IPS-NIHi11 (cell line): ENCODE measurements at regions not wholly inside any gene's neighbourhood (a gene's known extent, or its start where the extent isn't known, plus 50 kb on each side); places are given as distances from the start of the nearest gene placed in this dataset.
"Not testable (repeated sequence)": the region's sequence is repeated elsewhere in the genome, so short reads cannot be mapped to it uniquely, and the experiment has no call there.

Experiments
- DNase-seq: peaks from one replicate; pipeline ENCODE4 v3.0.0; 2012; ENCODE audit warnings: mixed read lengths, low spot score

DNA sequence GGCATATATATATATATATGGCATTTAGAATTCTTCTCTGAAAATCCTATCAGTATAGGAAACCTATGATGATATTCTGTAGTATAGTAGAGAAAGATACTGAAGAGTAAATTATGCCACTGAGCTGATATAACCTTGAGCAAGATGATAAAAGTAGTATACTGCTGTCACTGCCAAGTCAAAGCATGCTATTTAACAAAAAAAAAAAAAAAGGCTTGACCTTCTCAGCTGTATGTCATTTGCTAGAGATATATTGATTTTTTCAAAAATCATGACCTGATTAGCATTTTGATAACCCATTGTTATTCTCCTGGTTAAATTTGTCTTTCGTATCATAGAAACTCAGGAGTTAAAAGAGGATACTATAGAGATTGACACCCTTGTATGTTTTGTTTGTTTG, 299.4 kb downstream of the ADAMTS20 start:
- no peak for DNase-seq

DNA sequence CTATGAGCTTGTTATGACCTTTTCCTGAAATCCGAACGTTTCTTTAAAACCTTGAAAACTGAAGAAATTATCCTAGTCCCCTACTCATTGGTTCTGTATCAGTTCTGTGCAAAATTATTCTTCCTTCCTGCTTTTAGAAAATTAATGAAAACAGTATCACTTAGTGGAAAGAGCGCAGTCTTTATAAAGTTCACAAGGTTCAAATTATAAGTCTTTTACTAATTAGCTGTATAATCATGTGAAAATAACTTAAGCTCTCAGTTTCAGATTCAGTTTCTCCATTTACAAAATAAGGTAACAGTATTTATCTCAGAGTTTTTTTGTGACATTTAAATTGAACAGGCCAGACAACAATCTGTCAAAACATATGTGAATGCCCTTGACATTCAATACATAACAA, 306.1 kb downstream of the ADAMTS20 start:
- DNase-seq, result no peak

DNA sequence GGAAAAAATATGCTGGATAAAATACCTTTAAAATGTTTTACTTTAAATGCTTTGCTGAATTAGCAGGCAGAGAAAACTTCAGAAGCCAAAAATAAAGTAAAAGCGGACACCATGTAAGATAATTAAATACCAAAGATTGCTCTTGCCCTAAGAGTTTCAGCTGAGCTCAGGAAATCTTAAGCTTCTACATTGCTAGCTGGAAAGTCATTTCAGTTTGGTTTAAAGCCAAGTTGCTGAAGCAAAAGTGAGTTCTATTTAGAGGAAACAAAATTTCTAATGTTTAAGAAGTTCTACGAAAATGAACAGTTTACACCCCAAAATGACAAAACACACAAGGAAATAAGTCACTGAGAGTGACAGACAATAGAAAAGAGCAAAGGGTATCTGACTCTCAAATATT, 310.0 kb downstream of the ADAMTS20 start:
- DNase-seq, result no peak

DNA sequence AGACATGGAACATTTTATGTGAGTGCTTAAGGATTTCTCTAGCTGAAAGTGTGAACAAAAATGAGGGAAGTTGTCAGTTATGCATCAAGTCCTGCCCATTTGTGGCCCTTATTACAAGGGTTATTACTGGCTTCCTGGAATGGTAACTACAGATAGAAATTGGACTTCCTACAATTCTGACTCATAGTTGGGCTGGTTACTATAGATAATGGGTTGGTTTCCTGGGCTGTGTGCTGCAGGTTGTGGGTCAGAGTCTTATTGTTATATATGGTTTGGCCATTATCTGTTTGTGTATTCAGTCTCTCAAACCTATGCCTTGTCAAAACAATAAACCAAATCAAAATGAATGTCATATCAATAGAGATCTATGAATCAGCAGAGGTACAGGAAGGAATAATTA, 313.7 kb downstream of the ADAMTS20 start:
- no peak for DNase-seq

DNA sequence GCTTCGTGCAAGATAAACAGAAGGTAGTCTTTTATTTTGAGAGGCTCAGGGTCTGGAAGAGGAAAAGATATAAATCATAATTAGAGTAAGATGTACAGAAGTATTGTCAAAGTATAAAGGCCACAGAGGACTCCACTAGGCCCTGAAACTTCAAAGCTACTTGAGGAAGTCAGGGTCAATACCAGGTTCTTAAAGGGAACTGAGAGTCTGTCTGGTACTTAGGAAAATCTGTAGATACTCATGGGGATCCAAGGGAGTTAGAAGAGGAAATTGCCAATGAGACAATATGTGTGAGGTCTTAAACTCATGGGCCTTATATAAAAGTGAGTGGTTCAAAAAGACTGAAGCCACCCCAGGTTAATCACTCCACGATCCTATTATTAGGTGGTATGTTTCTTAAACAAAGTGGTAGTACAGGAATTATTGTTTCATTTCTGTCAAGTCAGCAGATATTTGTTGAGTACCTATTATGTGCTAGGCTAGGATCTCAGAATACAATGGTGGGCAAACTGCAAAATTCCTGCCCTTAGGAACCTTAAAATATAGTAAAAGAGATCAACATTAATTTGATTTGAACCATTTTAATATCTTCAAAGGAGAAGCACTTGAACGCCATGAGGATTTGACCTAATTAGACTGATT, 314.6 kb downstream of the ADAMTS20 start:
- no peak for DNase-seq

DNA sequence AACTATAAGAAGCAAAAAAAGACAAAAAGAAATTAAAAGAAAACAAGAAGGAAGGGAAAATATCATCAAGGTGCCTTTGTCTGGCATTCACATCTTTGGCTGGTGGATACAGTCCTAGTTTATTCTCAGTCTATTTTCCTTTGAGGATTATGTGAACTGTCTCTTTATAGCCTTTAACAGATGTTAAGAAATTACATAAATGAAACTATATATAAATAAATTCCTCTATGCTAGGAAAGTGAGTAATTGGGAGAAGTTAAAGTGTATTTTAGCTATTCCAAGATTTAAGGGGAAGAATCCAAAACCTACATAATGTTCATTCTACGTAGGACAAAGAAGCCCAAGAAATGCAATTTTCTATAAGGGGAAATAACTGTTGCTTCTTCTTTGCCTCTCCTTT, 316.3 kb downstream of the ADAMTS20 start:
- no peak for DNase-seq

DNA sequence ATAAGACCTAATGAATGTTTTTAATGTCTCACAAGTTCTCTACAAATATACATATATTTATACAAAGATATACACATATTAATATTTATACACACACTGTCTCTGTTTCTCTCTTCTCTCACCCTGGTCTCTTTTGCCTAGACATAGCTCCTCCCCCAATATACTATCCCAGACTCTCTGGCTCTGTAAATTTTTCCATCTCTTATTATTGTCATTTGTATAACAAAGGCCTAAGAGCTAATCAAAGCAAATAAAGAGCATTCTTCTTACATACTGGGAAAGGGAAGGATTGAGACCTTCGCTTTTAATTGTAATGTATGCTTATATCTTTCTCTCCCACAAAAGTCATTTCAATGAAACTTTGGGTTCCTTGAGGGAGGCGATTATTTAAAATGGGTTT, 318.1 kb downstream of the ADAMTS20 start:
- no peak for DNase-seq

DNA sequence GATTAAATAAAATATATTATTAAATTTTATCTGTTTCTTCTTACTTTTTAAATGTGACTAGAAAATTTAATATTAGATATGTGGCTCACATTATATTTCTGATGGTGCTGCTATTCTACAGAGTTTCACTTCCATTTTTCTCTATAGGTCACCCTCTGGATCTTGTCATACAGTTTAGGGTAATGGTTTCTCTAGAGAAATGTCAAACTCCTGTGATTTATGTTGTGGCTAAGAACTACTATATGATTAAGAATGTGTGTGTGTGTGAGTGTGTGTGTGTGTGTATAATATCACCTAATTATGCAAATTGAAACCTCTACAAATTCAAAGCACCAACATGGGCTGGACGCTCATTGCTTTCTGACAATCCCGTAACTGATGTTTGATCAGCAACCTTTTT, 325.9 kb downstream of the ADAMTS20 start:
- no peak for DNase-seq

DNA sequence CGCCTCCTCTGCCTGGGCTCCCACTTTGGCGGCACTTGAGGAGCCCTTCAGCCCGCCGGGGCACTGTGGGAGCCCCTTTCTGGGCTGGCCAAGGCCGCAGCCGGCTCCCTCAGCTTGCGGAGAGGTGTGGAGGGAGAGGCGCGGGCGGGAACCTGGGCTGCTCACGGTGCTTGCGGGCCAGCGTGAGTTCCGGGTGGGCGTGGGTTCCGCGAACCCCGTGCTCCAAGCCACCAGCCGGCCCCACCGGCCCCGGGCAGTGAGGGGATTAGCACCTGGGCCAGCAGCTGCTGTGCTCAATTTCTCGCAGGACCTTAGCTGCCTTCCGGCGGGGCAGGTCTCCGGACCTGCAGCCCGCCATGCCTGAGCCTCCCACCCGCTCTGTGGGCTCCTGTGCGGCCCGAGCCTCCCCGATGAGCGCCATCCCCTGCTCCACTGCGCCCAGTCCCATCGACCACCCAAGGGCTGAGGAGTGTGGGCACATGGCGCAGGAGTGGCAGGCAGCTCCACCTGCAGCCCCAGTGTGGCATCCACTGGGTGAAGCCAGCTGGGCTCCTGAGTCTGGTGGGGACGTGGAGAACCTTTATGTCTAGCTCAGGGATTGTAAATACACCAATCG, 327.7 kb downstream of the ADAMTS20 start:
- DNase-seq, result not testable (repeated sequence)

DNA sequence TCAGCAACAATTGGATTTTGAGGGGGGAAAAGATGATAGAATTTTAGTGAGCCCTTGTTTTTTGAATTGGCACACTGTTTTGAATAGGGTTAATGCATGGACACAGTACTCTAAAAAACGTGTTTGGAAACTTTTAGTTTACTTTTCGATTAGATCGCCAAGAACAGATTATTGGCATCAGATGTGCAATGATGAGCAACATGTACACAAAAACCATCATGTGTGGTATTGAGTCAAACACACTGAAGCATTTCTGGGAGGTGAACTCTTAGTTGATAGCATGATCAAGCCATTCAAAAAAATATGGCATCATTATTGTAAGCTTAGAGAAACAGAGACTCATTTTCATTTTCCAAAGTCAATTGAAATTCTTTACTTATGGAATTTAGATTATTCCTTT, 329.2 kb downstream of the ADAMTS20 start:
- DNase-seq, result no peak

DNA sequence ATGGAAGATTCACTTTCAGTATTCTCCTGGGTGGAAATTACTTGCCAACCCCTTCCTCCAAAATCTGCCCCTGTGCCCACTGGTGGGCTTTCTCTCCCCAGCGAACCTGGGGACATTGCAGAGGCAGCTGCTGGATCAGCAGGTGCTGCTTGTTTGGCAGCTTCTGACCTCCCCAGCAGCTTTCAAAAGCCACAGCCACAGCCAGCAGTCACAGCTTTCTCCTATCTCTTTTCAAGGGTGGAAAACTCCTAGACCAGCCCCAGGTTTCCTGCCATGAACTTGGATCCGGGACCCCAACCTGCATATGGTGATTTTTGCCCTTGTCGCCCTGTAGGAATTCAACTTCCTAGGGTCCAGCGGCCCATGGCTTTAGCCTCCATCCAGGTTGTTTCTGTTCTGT, 330.8 kb downstream of the ADAMTS20 start:
- no peak for DNase-seq

DNA sequence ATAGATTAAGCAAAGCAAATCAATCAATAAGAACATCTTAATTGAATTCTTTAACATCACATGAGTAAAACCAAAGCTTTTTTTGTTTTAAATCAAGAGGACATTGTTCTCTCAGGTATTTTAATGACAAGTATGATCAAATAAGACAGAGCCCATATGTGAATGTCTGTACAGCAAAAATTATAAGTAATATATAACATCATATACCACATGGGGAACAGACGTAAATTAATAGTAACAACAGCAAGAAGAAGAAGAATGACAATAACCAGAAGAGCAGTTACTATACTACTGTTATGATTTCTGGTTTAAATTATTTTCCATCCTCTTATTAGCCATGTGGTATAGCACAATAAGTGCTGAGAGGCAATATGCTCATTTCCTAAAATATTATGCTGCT, 335.5 kb downstream of the ADAMTS20 start:
- no peak for DNase-seq

DNA sequence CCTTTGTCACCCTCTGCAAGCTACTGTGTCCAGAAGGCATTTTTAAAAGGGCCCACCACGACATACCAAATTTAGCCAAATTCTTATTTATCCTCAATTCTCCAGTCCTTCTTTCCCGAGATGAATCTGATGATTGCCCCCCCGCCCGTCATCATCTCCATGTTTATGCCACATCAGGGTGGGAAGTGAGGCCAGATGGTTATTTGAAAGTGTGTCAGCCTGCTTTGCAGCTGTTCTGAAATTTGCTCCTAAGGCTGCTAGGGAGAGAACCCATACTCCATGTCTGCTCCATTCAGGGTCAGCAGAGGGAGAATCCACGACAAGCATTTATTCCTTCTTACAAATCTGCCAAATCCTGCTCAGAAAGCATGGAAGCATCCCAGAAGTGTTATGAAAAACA, 337.8 kb downstream of the ADAMTS20 start:
- DNase-seq, result no peak

DNA sequence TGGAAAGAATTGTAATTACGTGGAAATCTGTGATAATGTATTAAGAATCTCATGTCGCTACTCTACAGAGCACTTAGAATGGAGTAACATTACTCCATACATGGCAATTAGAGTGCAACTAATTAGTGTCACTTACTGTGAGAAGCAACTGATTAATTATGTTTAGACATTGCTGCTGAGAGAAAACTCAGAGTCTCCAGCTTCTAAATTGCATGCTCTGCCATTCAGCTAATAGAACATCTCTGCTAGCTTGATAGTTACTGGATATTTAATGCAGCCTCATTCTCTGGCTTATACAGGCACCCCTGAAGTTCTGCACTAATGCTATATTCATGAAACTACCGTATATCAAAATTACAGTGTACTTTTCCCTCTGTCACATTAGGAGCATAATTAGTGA, 338.4 kb downstream of the ADAMTS20 start:
- DNase-seq, result no peak

DNA sequence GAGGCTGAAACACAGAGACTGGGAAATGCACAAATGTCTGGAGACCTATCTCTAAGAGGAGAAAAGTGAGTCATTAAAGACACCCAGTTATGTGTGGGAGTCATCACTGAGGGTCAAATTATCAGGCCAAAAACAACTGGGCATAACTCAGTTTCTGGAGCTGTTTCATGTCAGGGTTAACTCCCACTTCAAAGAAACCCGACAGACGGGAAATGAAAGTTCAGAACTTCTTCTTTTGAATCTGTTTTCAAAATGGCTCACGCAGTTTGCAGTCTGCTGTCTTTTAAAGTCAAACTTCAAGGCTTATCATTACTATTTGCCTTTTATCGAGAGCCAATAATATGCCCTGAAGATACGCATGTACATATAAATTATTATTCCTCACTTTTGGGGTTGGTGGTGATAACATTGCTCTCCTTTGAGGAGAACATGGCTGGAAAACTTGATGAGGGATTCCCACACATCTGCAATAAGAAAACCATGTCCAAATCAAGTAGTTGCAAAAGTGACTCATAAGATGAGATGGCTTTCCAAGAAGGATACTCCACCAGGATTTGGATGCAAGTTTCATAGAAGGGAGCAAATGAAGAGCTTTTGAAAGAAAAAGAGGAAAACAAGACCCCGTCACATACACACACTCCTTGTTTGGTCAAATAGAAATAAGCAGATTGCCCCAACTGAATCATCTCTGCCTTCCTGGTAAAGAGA, 341.4 kb downstream of the ADAMTS20 start:
- DNase-seq, result no peak

DNA sequence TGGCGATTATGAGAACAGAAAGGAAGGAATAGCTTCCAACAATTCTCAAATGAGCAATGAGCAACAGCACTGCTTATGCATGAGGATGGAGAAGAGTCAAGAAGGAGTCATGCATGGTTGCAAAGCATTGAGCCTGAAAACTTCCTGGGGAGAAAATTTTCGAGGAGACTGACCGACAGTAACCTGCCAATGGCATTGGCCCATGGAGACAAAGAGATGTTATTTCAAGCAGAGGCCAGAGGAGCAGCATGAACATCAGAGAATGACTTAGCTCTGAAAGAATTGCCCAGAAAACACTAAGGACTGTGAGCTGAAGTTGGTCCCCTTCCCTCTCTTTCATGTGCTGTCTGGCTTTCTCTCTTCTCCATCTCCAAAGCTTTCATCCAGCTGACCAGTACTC, 343.4 kb downstream of the ADAMTS20 start:
- DNase-seq, result no peak

DNA sequence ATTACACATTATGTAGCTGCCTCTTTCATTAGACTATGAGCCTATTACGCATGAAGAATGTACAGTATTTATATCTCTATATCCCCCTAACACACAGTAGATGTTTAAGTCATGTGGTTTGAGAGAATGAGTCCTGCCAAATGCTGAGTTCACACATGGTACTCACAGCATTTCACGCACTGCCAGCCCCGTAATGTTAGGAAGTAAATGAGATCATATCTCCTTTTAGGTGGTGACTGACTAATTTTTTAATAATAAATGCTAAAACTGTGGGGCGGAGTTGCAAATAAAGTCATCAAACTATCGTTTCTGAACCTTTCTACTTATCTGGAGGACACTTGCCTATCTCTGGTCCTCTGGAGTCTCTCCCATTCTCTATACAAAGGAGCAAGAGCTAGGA, 343.8 kb downstream of the ADAMTS20 start:
- DNase-seq, result no peak

DNA sequence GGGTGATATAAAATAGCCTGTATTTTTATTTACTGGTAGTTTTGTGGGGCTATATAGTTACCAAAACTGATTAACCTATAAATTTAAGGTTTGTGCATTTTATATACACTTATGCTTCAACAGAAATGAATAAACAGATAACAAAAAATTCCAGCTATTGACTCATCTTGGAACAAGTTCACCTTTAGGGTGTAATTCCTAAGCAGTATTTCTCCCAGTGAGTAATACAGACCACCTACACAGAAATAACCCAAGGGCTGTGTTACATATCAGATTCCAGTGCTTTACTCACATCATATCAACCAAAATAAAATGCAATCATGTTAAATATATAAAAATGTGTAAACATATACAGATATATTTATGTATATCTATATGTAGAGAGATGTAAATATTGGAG, 345.6 kb downstream of the ADAMTS20 start:
- DNase-seq, result no peak

DNA sequence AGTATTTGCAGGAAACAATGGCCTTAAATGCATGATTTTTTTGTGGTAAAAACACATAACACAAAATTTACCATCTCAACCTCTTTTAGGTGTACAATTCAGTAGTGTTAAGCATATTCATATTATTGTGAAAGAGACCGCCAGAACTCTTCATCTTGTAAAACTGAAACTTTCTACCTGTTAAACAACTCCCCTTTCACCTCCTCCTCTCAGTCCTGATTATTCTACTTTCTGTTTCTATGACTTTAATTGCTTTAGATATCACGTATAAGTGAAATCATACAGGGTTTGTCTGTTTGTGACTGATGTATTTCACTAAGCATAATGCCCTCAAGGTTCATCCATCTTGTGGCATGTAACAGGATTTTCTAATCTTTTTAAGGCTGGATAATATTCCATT, 353.4 kb downstream of the ADAMTS20 start:
- DNase-seq, result no peak

DNA sequence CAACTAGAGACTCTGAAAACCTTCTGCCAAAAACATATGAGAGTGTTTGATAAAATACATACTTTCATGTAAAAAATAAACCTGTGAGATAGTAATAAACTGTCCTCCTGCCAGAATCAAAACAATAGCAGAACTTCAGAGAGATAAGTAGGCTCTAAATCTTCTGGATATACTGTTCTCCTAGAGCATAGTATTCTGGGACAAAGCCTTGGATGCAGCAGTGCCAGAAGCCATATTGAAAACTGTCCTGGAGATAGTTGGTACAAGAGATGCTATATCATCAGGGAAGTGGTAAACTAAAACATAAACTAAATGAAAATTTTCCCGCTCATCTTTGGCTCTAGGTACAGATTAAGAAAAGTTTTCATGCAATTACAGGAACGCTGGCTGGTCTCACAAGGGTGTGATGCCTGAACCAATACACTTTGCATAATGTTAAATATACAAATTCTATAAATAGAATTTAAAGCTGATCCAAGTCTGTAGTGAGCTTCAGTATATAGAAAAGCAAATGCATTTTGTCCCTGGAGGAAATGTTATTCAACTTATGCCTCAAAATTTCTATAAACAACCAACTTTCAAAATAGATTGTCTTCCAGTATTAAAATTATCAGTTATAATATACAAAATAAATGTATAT, 355.6 kb downstream of the ADAMTS20 start:
- DNase-seq, result no peak

DNA sequence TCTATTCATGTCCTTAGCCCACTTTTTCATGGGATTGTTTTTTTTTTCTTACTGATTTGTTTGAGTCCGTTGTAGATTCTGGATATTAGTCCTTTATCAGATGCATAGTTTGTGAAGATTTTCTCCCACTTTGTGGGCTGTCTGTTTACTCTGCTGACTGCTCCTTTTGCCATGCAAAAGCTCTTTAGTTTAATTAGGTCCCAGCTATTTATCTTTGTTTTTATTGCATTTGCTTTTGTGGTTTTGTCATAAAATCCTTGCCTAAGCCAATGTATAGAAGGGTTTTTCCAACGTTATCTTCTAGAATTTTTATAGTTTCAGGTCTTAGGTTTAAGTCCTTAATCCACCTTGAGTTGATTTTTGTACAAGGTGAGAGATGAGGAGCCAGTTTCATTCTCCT, 358.9 kb downstream of the ADAMTS20 start:
- not testable (repeated sequence) for DNase-seq

DNA sequence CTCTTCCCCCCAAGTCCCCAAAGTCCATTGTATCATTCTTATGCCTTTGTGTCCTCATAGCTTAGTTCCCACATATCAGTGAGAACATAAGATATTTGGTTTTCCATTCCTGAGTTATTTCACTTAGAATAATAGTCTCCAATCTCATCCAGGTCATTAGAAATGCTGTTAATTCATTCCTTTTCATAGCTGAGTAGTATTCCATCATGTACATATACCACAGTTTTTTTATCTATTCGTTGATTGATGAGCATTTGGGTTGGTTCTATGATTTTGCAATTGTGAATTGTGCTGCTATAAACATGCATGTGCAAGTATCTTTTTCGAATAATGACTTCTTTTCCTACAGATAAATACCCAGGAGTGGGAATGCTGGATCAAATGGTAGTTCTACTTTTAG, 359.6 kb downstream of the ADAMTS20 start:
- DNase-seq, result not testable (repeated sequence)

DNA sequence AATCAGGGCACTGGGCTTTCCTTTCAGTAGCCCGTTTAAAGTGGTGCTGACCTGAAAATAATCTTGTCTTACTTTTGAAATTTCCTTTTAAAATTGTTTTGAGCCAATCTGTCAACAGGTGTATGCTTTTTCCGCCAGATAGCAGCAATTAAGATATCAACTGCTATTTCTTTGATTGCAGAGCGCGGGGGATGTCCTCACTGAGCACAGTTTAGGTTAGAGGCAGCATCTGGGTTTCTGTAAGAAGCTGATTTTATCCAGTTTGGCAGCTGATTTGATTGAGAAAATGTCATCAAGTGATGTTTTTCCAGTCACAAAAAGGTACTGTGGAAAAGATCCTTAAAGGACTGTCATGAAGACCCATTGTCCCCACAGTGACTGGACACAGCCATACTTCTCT, 371.8 kb downstream of the ADAMTS20 start:
- DNase-seq, result no peak
